ENCODE measurements at regions not wholly inside any gene's neighbourhood (a gene's known extent, or its start where the extent isn't known, plus 50 kb on each side); places are given as distances from the start of the nearest gene placed in this dataset.

DNA sequence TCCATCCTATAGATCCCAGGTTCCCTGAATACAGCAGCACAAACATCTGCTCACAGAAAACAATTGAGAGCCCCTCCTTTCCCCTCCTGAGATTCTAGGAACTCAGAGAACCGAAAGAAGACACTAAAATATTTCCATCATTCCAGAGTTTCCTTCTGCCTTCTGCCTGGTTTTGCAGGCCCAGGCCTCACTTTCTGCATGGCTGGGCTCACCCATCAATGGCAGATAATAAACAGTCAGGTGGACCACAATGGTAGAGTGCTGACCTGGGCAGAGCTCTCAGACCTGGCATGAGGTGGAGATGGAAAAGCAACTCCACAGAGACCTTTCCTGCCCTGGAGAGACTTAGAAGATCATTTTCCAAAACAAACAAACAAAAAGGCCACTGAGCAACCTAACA, 389.1 kb downstream of the NXPE2 start:
- Histone ChIP-seq H3K27me3 (no peaks in the 10 kb centered on the region), H3K27ac (no peak overlapping the region), H3K9me2 (replicated peaks; ENCODE audit: insufficient read depth) (no peaks in the 10 kb centered on the region), H3K9me3 (ENCODE audit: low read depth) (no peaks in the 10 kb centered on the region), H3K36me3 (replicated peaks; ENCODE audit: insufficient read depth, low read depth) (no peaks in the 10 kb centered on the region), H3K4me2 (no peak overlapping the region), H3K4me3 (no peak overlapping the region), H3K79me2 (no peaks in the 10 kb centered on the region), H3K4me1 (ENCODE audit: insufficient read depth) (no peaks in the 10 kb centered on the region), H2AFZ (no peak overlapping the region), H4K20me1 (ENCODE audit: insufficient read depth, poor library complexity, severe bottlenecking) (no peaks in the 10 kb centered on the region)
- TF ChIP-seq, protein P1, sequence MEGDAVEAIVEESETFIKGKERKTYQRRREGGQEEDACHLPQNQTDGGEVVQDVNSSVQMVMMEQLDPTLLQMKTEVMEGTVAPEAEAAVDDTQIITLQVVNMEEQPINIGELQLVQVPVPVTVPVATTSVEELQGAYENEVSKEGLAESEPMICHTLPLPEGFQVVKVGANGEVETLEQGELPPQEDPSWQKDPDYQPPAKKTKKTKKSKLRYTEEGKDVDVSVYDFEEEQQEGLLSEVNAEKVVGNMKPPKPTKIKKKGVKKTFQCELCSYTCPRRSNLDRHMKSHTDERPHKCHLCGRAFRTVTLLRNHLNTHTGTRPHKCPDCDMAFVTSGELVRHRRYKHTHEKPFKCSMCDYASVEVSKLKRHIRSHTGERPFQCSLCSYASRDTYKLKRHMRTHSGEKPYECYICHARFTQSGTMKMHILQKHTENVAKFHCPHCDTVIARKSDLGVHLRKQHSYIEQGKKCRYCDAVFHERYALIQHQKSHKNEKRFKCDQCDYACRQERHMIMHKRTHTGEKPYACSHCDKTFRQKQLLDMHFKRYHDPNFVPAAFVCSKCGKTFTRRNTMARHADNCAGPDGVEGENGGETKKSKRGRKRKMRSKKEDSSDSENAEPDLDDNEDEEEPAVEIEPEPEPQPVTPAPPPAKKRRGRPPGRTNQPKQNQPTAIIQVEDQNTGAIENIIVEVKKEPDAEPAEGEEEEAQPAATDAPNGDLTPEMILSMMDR (IDR thresholded peaks at IDR 0.05; ENCODE audit: poor library complexity): no peak
- TF ChIP-seq EZH2phosphoT487 (IDR thresholded peaks at IDR 0.05; ENCODE audit: low read depth, severe bottlenecking, unreplicated experiment) (no peak), EZH2 (IDR thresholded peaks at IDR 0.05; ENCODE audit: borderline replicate concordance) (no peak)
- WGBS (ENCODE audit: low lambda C conversion rate, missing lambda C conversion rate): 81% methylated on average over 1 of the region's 1 CpG
- no peak for DNase-seq (ENCODE audit: low spot score)

DNA sequence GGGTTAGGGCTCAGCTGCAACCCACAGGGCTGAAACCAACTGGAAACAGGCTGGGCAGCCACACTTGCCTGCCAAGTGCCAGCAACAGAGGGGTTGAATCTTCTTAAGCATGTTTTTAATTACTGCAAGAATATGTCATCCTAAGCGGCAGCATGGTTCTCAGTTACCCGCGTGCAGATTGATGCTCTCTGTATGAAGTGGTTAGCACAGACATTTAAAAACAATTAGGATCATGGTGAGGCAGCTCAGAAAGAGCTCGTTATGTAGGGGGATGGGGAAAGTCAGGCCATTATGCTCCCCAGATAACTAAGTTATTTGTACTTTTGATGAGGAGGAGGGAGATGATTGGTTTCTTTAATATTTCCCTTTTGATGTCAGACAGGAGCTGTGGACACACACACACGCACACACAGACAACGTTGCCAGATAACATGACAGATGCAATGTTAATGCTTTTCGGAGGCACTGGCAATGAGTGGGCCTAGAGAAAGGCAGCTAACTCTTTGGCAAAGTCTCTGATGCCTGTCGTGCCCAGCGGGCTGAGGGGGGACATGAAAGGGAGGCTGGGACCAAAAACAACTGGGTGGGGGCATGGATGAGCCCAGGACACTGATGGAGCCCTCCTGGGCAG, 389.7 kb downstream of the NXPE2 start:
- TF ChIP-seq EZH2 (IDR thresholded peaks at IDR 0.05; ENCODE audit: borderline replicate concordance) (no peak), EZH2phosphoT487 (IDR thresholded peaks at IDR 0.05; ENCODE audit: low read depth, severe bottlenecking, unreplicated experiment) (no peak)
- TF ChIP-seq, protein P1 (IDR thresholded peaks at IDR 0.05; ENCODE audit: poor library complexity): no peak
- Histone ChIP-seq H3K9me2 (replicated peaks; ENCODE audit: insufficient read depth) (no peaks in the 10 kb centered on the region), H3K79me2 (no peaks in the 10 kb centered on the region), H2AFZ (no peak overlapping the region), H4K20me1 (ENCODE audit: insufficient read depth, poor library complexity, severe bottlenecking) (no peaks in the 10 kb centered on the region), H3K4me3 (no peak overlapping the region), H3K27me3 (no peaks in the 10 kb centered on the region), H3K4me1 (ENCODE audit: insufficient read depth) (no peaks in the 10 kb centered on the region), H3K27ac (no peak overlapping the region), H3K4me2 (no peak overlapping the region), H3K36me3 (replicated peaks; ENCODE audit: insufficient read depth, low read depth) (no peaks in the 10 kb centered on the region), H3K9me3 (ENCODE audit: low read depth) (no peaks in the 10 kb centered on the region)
- 86% methylated on average over 9 of the region's 9 CpGs for WGBS (ENCODE audit: low lambda C conversion rate, missing lambda C conversion rate)
- no peak for DNase-seq (ENCODE audit: low spot score)

DNA sequence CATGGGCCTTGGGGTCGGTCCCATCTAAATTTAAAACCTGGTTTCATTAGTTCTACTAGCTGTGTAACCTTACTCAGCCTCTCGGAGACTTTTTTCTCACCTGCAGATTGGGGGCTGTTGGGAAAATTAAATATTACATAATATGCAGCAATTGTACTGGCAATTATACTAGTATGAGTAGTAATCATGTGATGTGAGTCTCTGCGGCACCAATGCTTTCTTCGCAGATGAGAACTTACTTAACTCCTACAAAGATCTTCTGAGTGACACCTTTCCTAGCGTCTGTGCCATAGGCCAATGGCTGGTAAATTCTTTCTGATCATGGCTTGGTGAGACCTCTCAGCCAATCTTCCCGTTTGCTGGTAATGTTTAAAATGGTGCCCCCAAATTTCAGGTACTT, 391.3 kb downstream of the NXPE2 start:
- no peaks in the 10 kb centered on the region for H3K9me3 ChIP-seq (ENCODE audit: low read depth)
- TF ChIP-seq, protein P1 (IDR thresholded peaks at IDR 0.05; ENCODE audit: poor library complexity): no peak
- TF ChIP-seq EZH2phosphoT487 (IDR thresholded peaks at IDR 0.05; ENCODE audit: low read depth, severe bottlenecking, unreplicated experiment): no peak
- no peak for TF ChIP-seq EZH2 (IDR thresholded peaks at IDR 0.05; ENCODE audit: borderline replicate concordance)
- no peak overlapping the region for H3K27ac ChIP-seq
- H3K9me2 ChIP-seq (replicated peaks; ENCODE audit: insufficient read depth): no peaks in the 10 kb centered on the region
- no peak overlapping the region for H3K4me3 ChIP-seq
- H3K27me3 ChIP-seq: no peaks in the 10 kb centered on the region
- H3K4me1 ChIP-seq (ENCODE audit: insufficient read depth): no peaks in the 10 kb centered on the region
- no peaks in the 10 kb centered on the region for H4K20me1 ChIP-seq (ENCODE audit: insufficient read depth, poor library complexity, severe bottlenecking)
- H3K4me2 ChIP-seq: no peak overlapping the region
- no peak overlapping the region for H2AFZ ChIP-seq
- 95% methylated on average over 6 of the region's 6 CpGs for WGBS (ENCODE audit: low lambda C conversion rate, missing lambda C conversion rate)
- no peaks in the 10 kb centered on the region for H3K79me2 ChIP-seq
- no peak for DNase-seq (ENCODE audit: low spot score)
- no peaks in the 10 kb centered on the region for H3K36me3 ChIP-seq (replicated peaks; ENCODE audit: insufficient read depth, low read depth)
